Spleen (tissue), 7 donors: ENCODE measurements at regions not wholly inside any gene's neighbourhood (a gene's known extent, or its start where the extent isn't known, plus 50 kb on each side); places are given as distances from the start of the nearest gene placed in this dataset.
"Not testable (repeated sequence)": the region's sequence is repeated elsewhere in the genome, so short reads cannot be mapped to it uniquely, and the experiment has no call there.

Experiments used
- CTCF ChIP-seq, 11 experiments: fragments of 200-600 bp in 7 of 11; fragments of 450-650 bp in 4 of 11; sonication (generic) in 4 of 11; IDR thresholded peaks in 8 of 11; conservative IDR thresholded peaks in 3 of 11; 1 replicate in 7 of 11; 2 replicates in 4 of 11; pipeline versions ENCODE4 v1.4.0 to v1.8.0; 2016 to 2021; ENCODE audit warnings: antibody characterized with exemption in 11 of 11, inconsistent platforms in 4 of 11, mild to moderate bottlenecking in 1 of 11
- POLR2AphosphoS5 ChIP-seq, 3 donors: sonication (generic); formaldehyde crosslinking; IDR thresholded peaks; one replicate each; pipeline ENCODE4 v1.5.1; 2017; ENCODE audit warnings: antibody characterized with exemption in 3 of 3
- donor health status: DM: no; HTN: no; CAD: no; lungs with moderate emphysema.
- donor health status: DM: no; HTN: no; CAD: no.
- donor health status: DM: no; HTN: no; CAD: no.

GRCh38 chr1:83445873-83446272 lies 553.1 kb downstream of the TTLL7 start:
- TF ChIP-seq POLR2AphosphoS5 (IDR thresholded peaks at IDR 0.05); CTCF (IDR thresholded peaks at IDR 0.05 in 8 of 11, conservative IDR thresholded peaks at IDR 0.05 in 3 of 11): not testable (repeated sequence)
